B cell (primary cell): ENCODE measurements at regions not wholly inside any gene's neighbourhood (a gene's known extent, or its start where the extent isn't known, plus 50 kb on each side); places are given as distances from the start of the nearest gene placed in this dataset.

ENCODE experiments used
- EZH2 ChIP-seq: IDR thresholded peaks from 2 replicates; pipeline ENCODE4 v1.6.1; 2012; ENCODE audit warnings: borderline replicate concordance, low read depth, mild to moderate bottlenecking, moderate library complexity, low read length; ENCODE audit not compliant: insufficient read depth, poor library complexity, severe bottlenecking
- TF ChIP-seq, protein P1 (sequence below): fragments of 200-600 bp; IDR thresholded peaks from one replicate; pipeline ENCODE4 v1.8.0; 2022; ENCODE audit warnings: antibody characterized with exemption, mild to moderate bottlenecking

DNA sequence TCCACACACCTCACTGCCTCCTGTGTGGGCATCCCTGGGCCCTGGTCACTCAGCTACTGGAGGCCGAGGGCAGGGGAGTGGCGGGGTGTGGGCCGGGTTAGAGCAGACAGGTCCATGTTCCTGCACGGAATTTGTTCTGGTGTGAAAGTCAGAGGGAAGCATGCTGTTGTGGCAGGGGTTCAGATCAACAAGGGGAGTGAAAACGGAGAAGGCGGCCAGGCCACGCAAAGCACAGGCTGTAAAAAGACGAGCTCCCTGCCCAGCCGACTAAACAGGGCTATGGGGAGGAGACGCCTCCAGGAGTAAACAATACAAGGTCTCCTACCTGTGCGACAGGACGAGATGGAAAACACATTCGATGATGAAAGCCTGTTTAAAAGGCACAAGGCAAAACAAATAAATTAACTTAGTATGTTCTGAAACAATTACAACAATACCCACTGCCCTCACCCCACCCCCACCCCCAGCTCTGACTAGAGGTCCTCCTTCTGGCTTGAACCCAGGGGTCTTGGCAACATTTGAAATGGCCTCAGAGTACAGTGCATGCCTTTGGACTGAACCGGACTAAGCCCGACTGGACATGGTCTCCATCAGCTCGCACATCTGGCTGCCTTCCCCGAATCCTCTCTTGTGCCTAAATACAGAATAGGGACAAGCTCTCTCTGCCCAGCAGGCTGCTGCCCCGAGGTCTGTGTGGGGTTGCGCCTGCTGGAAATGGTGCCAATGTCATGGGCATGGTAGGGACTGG lies 274.9 kb upstream of the DIO3 start:
- TF ChIP-seq, protein P1, sequence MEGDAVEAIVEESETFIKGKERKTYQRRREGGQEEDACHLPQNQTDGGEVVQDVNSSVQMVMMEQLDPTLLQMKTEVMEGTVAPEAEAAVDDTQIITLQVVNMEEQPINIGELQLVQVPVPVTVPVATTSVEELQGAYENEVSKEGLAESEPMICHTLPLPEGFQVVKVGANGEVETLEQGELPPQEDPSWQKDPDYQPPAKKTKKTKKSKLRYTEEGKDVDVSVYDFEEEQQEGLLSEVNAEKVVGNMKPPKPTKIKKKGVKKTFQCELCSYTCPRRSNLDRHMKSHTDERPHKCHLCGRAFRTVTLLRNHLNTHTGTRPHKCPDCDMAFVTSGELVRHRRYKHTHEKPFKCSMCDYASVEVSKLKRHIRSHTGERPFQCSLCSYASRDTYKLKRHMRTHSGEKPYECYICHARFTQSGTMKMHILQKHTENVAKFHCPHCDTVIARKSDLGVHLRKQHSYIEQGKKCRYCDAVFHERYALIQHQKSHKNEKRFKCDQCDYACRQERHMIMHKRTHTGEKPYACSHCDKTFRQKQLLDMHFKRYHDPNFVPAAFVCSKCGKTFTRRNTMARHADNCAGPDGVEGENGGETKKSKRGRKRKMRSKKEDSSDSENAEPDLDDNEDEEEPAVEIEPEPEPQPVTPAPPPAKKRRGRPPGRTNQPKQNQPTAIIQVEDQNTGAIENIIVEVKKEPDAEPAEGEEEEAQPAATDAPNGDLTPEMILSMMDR = no peak
- no peak for TF ChIP-seq EZH2
